ENCODE measurements at regions not wholly inside any gene's neighbourhood (a gene's known extent, or its start where the extent isn't known, plus 50 kb on each side); places are given as distances from the start of the nearest gene placed in this dataset.

- TF ChIP-seq POLR2A (IDR thresholded peaks at IDR 0.05; ENCODE audit: low read depth, low read length), result no peak
- no peak for TF ChIP-seq CTCF (conservative IDR thresholded peaks at IDR 0.05; ENCODE audit: low read depth, low read length)
- no peak for TF ChIP-seq RCOR1 (IDR thresholded peaks at IDR 0.05; ENCODE audit: insufficient replicate concordance, low read length)
- no peak for TF ChIP-seq USF2 (IDR thresholded peaks at IDR 0.05; ENCODE audit: low read depth, low read length)
- no peak for TF ChIP-seq MXI1 (IDR thresholded peaks at IDR 0.05; ENCODE audit: borderline replicate concordance, low read depth, low read length)
Measured at GRCh38 chr20:53846640-53847039, 223.8 kb downstream of the BCAS1 start.

All from IMR-90 (cell line).